ENCODE measurements at regions not wholly inside any gene's neighbourhood (a gene's known extent, or its start where the extent isn't known, plus 50 kb on each side); places are given as distances from the start of the nearest gene placed in this dataset.

DNA sequence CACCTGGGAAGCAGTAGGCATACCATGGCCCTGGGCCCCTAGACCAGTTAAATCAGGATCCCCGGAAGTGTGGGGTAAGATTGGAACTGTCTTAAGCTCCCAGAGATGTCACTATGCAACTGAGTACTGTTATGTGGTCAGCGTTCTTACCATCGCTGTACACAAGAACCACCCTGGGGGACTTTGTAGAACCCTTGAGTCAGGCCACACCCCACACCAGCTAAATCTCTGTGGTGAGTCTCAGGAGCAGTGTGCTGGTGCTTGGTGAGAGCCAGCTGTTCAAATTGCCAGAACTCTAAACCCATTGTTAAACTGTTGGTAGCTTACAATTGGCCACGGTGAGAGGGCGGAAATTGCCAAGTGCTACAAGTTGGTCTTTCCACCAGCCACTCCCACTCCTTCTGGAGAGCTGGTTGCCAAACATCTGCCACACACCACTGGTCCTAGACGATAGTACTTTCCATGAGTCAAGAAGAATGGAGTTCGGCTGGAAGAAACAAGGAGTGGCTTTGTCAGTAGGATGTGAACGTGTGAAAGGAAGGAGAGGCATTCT is 80.5 kb upstream of the SYNDIG1 start:
- TF ChIP-seq, protein P1, sequence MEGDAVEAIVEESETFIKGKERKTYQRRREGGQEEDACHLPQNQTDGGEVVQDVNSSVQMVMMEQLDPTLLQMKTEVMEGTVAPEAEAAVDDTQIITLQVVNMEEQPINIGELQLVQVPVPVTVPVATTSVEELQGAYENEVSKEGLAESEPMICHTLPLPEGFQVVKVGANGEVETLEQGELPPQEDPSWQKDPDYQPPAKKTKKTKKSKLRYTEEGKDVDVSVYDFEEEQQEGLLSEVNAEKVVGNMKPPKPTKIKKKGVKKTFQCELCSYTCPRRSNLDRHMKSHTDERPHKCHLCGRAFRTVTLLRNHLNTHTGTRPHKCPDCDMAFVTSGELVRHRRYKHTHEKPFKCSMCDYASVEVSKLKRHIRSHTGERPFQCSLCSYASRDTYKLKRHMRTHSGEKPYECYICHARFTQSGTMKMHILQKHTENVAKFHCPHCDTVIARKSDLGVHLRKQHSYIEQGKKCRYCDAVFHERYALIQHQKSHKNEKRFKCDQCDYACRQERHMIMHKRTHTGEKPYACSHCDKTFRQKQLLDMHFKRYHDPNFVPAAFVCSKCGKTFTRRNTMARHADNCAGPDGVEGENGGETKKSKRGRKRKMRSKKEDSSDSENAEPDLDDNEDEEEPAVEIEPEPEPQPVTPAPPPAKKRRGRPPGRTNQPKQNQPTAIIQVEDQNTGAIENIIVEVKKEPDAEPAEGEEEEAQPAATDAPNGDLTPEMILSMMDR (IDR thresholded peaks at IDR 0.05): no peak
- TF ChIP-seq POLR2A (IDR thresholded peaks at IDR 0.05): no peak

Measured in heart left ventricle (tissue), 13 donors.